Right lobe of liver (tissue), 6 donors: ENCODE measurements at regions not wholly inside any gene's neighbourhood (a gene's known extent, or its start where the extent isn't known, plus 50 kb on each side); places are given as distances from the start of the nearest gene placed in this dataset.

Source experiments
- ATAC-seq, 4 donors: fragments of 200-7000 bp; cut with Tn5 transposase; one replicate each; pipeline ENCODE4 v1.9.1; 2020; ENCODE audit warnings: mild to moderate bottlenecking in 4 of 4, moderate library complexity in 4 of 4
- DNase-seq, 3 donors: peaks; one replicate each; pipeline ENCODE4 v3.0.0-alpha.2; 2020
- H3K27ac ChIP-seq, 3 donors: fragments of 200-600 bp; one replicate each; pipeline ENCODE4 v1.8.0; 2022
- H3K27me3 ChIP-seq, 2 donors: fragments of 200-600 bp; one replicate each; pipeline ENCODE4 v1.8.0; 2022
- H3K36me3 ChIP-seq, 4 donors: fragments of 200-600 bp; sonication (generic) in 1 of 4; one replicate each; pipeline versions ENCODE4 v1.5.1 to v1.8.0; 2017 to 2022; ENCODE audit warnings: control low read depth in 1 of 4
- H3K4me1 ChIP-seq, 4 donors: fragments of 200-600 bp; sonication (generic) in 1 of 4; one replicate each; pipeline versions ENCODE4 v1.5.1 to v1.8.0; 2017 to 2022; ENCODE audit warnings: control low read depth in 1 of 4
- H3K4me3 ChIP-seq, 3 donors: fragments of 200-600 bp; one replicate each; pipeline ENCODE4 v1.8.0; 2022
- H3K9me3 ChIP-seq, 4 donors: fragments of 200-600 bp; sonication (generic) in 1 of 4; one replicate each; pipeline versions ENCODE4 v1.5.1 to v1.8.0; 2017 to 2022; ENCODE audit warnings: control low read depth in 1 of 4
- POLR2A ChIP-seq: fragments of 450-650 bp; IDR thresholded peaks from one replicate; pipeline ENCODE4 v1.6.1; 2017; ENCODE audit warnings: antibody characterized with exemption, mild to moderate bottlenecking
- WGBS: methylation state at CpG from one replicate; pipeline ENCODE4 v1.1.6; 2018; ENCODE audit warnings: low coverage, low lambda C conversion rate; ENCODE audit not compliant: insufficient coverage; ENCODE audit errors: missing lambda C conversion rate; 5-methylcytosine and 5-hydroxymethylcytosine counted together
- intact Hi-C, 2 donors: fragments of 100-400 bp; cut with DNase I; formaldehyde crosslinking; loops; one replicate each; pipeline versions ENCODE4 v1.11.2 to v1.14.1; 2022
- TF ChIP-seq, protein P1 (sequence below), 4 donors: fragments of 200-600 bp in 3 of 4; fragments of 450-650 bp in 1 of 4; IDR thresholded peaks; one replicate each; pipeline versions ENCODE4 v1.5.1 to v1.8.0; 2016 to 2022; ENCODE audit warnings: antibody characterized with exemption in 4 of 4, mild to moderate bottlenecking in 2 of 4
- donor health status: DM: no; HTN: yes; CAD: no.
- donor health status: DM: no; HTN: no; CAD: no.
- donor health status: DM: no; HTN: no; CAD: no.
- donor health status: DM: no; HTN: yes; CAD: no.
- donor health status: DM: no; HTN: yes; CAD: no.

GRCh38 chr7:118298771-118299170 is 74.3 kb downstream of the ANKRD7 start:
- Histone ChIP-seq H3K4me1 (no peaks in the 10 kb centered on the region), H3K4me3 (no peak overlapping the region), H3K9me3 (no peaks in the 10 kb centered on the region), H3K27me3 (no peaks in the 10 kb centered on the region), H3K36me3 (no peaks in the 10 kb centered on the region), H3K27ac (no peak overlapping the region)
- no peak for DNase-seq
- no peak for ATAC-seq
- intact Hi-C loops, result no loop called here
- TF ChIP-seq POLR2A, result no peak
- TF ChIP-seq, protein P1, sequence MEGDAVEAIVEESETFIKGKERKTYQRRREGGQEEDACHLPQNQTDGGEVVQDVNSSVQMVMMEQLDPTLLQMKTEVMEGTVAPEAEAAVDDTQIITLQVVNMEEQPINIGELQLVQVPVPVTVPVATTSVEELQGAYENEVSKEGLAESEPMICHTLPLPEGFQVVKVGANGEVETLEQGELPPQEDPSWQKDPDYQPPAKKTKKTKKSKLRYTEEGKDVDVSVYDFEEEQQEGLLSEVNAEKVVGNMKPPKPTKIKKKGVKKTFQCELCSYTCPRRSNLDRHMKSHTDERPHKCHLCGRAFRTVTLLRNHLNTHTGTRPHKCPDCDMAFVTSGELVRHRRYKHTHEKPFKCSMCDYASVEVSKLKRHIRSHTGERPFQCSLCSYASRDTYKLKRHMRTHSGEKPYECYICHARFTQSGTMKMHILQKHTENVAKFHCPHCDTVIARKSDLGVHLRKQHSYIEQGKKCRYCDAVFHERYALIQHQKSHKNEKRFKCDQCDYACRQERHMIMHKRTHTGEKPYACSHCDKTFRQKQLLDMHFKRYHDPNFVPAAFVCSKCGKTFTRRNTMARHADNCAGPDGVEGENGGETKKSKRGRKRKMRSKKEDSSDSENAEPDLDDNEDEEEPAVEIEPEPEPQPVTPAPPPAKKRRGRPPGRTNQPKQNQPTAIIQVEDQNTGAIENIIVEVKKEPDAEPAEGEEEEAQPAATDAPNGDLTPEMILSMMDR (IDR thresholded peaks at IDR 0.05), result no peak

DNA sequence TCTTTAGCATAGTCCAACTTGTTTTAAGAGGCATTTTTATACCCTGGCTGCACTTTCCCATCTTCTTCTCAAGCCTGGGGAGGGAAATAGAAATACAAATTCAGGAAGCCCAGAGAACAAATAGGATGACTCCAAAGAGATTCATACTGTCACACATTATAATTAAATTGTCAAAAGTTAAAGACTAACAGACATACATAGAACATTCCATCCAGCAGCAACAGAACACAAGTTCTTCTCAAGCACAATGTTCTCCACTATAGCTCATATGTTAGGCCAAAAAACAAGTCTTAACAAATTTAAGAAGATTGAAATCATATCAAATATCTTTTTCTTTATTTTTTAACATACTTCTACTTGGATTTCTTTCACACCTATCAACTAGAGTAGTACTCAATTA is 75.7 kb downstream of the ANKRD7 start:
- no peak for TF ChIP-seq POLR2A
- TF ChIP-seq, protein P1 (IDR thresholded peaks at IDR 0.05), result no peak
- H3K36me3 ChIP-seq, result no peaks in the 10 kb centered on the region
- H3K27me3 ChIP-seq, result no peaks in the 10 kb centered on the region
- H3K4me1 ChIP-seq, result no peaks in the 10 kb centered on the region
- ATAC-seq (no peak), DNase-seq (no peak)
- H3K27ac ChIP-seq, result no peak overlapping the region
- intact Hi-C loops, result no loop called here
- H3K9me3 ChIP-seq, result no peaks in the 10 kb centered on the region
- H3K4me3 ChIP-seq, result no peak overlapping the region

DNA sequence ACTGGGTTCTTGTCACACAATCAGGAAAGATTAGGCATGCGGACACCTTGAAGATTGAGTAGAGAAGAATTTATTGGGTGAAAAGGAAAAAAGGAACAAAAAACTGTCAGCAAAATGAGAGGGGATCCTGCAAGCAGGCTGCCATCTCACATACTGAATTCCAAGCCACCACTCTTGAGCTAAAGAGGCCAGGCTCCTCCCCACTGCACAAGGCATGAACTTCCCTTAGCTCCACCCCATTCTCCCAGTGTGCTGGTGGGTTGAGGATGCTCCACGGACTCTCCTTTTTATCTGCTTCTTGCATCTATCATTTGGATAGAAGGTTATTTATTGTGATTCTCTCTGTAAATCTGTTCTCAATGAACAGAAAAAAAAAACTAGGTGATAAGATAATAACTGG is 79.6 kb downstream of the ANKRD7 start:
- DNase-seq, result no peak
- H3K4me1 ChIP-seq, result no peaks in the 10 kb centered on the region
- H3K36me3 ChIP-seq, result no peaks in the 10 kb centered on the region
- no peak for TF ChIP-seq POLR2A
- TF ChIP-seq, protein P1 (IDR thresholded peaks at IDR 0.05), result no peak
- 39% methylated on average over 2 of the region's 2 CpGs for WGBS
- H3K9me3 ChIP-seq, result no peaks in the 10 kb centered on the region
- H3K27ac ChIP-seq, result no peak overlapping the region
- intact Hi-C loops, result no loop called here
- no peak overlapping the region for H3K4me3 ChIP-seq
- no peak for ATAC-seq
- no peaks in the 10 kb centered on the region for H3K27me3 ChIP-seq

DNA sequence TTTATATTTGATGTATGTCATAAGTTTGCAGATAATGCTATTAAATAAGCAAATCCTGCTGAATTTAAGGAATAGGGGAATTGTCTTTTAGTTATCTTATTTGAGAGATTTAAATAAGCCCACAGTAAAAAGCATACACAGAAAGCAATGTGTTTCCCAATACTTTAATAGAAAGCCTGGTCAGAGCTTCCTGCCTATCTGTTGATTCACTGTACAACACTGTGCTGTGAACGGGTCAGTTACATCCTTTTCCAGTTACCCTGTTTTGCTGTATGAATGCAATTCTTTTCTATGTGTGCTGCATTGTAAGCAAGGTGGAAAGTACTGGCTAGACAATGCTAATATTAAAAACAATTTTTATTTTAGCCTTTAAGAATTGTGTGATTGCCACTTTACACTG is 81.2 kb downstream of the ANKRD7 start:
- Histone ChIP-seq H3K36me3 (no peaks in the 10 kb centered on the region), H3K4me1 (no peaks in the 10 kb centered on the region), H3K27ac (no peak overlapping the region), H3K9me3 (no peaks in the 10 kb centered on the region), H3K4me3 (no peak overlapping the region), H3K27me3 (no peaks in the 10 kb centered on the region)
- ATAC-seq (no peak), DNase-seq (no peak)
- TF ChIP-seq, protein P1 (IDR thresholded peaks at IDR 0.05), result no peak
- no peak for TF ChIP-seq POLR2A
- intact Hi-C loops, result no loop called here
- WGBS, result 18% methylated on average over 1 of the region's 1 CpG

DNA sequence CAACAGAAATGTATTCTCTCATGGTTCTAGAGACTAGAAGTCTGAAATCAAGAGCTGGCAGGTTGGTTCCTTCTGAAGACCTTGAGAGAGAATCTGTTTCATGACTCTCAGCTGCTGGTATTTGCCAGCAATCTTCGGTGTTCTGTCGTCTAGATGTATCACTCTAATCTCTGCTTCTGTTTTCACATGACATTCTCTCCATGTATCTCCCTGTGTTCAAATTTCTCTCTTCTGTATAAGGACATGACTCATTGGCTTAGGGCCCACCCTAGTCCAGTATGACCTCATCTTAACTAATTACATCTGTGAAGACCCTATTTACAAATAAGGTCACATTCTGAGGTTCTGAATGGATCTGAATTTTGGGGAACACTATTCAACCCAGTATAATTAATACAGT is 82.3 kb downstream of the ANKRD7 start:
- no peaks in the 10 kb centered on the region for H3K4me1 ChIP-seq
- DNase-seq (no peak), ATAC-seq (no peak)
- H3K9me3 ChIP-seq, result no peaks in the 10 kb centered on the region
- no peak overlapping the region for H3K4me3 ChIP-seq
- H3K36me3 ChIP-seq, result no peaks in the 10 kb centered on the region
- H3K27me3 ChIP-seq, result no peaks in the 10 kb centered on the region
- WGBS, result 66% methylated on average over 2 of the region's 2 CpGs
- H3K27ac ChIP-seq, result no peak overlapping the region
- TF ChIP-seq, protein P1 (IDR thresholded peaks at IDR 0.05), result no peak
- no peak for TF ChIP-seq POLR2A
- intact Hi-C loops, result no loop called here
